Type B pancreatic cell (in vitro differentiated cells): ENCODE measurements at regions not wholly inside any gene's neighbourhood (a gene's known extent, or its start where the extent isn't known, plus 50 kb on each side); places are given as distances from the start of the nearest gene placed in this dataset.
A peak's percentile ranks its signal among the peaks of the same experiment; 100 is the strongest.

ENCODE experiments used
- DNase-seq: peaks from one replicate; pipeline ENCODE4 v3.0.0; 2021; ENCODE audit warnings: mixed read lengths; ENCODE audit not compliant: unreplicated experiment; ENCODE audit errors: extremely low spot score
- H3K27ac Mint-ChIP-seq: 2 replicates; pipeline ENCODE4 v1.8.0; 2021; ENCODE audit warnings: mild to moderate bottlenecking, mixed read lengths
- H3K27me3 Mint-ChIP-seq: 2 replicates; pipeline ENCODE4 v1.8.0; 2021; ENCODE audit warnings: mixed read lengths
- H3K36me3 Mint-ChIP-seq: 2 replicates; pipeline ENCODE4 v1.8.0; 2021; ENCODE audit warnings: mixed read lengths
- H3K4me1 Mint-ChIP-seq: one replicate; pipeline ENCODE4 v1.8.0; 2021; ENCODE audit warnings: mixed read lengths; ENCODE audit not compliant: unreplicated experiment
- H3K4me3 Mint-ChIP-seq: 2 replicates; pipeline ENCODE4 v1.8.0; 2021; ENCODE audit warnings: mild to moderate bottlenecking, mixed read lengths
- H3K9me3 Mint-ChIP-seq: 2 replicates; pipeline ENCODE4 v1.8.0; 2021; ENCODE audit warnings: mixed read lengths
- TF ChIP-seq, protein P1 (sequence below): fragments of 200-600 bp; sonication (generic); conservative IDR thresholded peaks from 2 replicates; pipeline ENCODE4 v1.5.0; 2021; ENCODE audit warnings: antibody characterized with exemption, mild to moderate bottlenecking

DNA sequence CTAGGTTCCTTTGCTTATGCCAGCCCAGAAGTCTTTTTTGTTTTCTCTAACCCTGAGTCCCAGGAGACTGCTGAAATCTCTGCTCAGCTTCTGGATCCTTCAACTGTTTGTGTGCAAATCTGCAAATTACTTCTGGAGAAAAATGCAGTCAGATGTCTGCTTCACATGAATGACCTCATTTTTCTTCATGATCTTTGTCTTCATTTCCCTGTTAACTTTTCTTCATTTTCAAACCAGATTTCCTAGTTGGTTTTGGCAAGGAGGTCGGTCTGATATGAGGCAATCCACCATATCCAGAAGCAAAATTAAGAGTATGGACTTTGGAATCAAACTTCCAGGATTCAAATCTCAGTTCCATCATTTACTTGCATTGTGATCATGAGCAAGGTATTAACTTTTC lies 66.8 kb downstream of the ZNF503 start:
- H3K36me3 Mint-ChIP-seq: peaks cover 7% of the 10 kb centered on the region
- TF ChIP-seq, protein P1, sequence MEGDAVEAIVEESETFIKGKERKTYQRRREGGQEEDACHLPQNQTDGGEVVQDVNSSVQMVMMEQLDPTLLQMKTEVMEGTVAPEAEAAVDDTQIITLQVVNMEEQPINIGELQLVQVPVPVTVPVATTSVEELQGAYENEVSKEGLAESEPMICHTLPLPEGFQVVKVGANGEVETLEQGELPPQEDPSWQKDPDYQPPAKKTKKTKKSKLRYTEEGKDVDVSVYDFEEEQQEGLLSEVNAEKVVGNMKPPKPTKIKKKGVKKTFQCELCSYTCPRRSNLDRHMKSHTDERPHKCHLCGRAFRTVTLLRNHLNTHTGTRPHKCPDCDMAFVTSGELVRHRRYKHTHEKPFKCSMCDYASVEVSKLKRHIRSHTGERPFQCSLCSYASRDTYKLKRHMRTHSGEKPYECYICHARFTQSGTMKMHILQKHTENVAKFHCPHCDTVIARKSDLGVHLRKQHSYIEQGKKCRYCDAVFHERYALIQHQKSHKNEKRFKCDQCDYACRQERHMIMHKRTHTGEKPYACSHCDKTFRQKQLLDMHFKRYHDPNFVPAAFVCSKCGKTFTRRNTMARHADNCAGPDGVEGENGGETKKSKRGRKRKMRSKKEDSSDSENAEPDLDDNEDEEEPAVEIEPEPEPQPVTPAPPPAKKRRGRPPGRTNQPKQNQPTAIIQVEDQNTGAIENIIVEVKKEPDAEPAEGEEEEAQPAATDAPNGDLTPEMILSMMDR: no peak
- H3K27ac Mint-ChIP-seq: no peak overlapping the region
- no peaks in the 10 kb centered on the region for H3K4me1 Mint-ChIP-seq
- H3K4me3 Mint-ChIP-seq: no peak overlapping the region
- peaks cover 9% of the 10 kb centered on the region for H3K27me3 Mint-ChIP-seq
- no peak for DNase-seq
- peaks cover 18% of the 10 kb centered on the region for H3K9me3 Mint-ChIP-seq

DNA sequence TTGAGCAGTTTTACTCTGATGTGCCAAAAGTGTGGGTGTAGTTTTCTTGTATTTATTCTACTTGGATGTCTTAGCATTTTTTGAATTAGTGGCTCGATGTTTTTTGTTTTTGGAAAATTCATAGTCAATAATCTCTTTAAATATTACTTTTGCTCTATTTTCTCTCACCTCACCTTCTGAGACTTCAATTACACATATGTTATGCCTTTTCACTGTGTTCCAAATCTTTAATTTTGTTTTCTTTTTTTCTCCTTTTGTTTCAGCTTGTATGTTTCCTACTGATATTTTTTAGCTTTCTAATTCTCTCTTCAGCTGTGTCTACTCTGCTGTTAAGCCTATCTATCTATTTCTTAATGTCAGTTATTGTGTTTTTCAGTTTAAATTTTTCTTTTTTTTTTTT lies 69.5 kb downstream of the ZNF503 start:
- H3K9me3 Mint-ChIP-seq: peaks cover 18% of the 10 kb centered on the region
- peaks cover 5% of the 10 kb centered on the region for H3K27me3 Mint-ChIP-seq
- TF ChIP-seq, protein P1: no peak
- H3K4me3 Mint-ChIP-seq: no peak overlapping the region
- peaks cover 7% of the 10 kb centered on the region for H3K36me3 Mint-ChIP-seq
- H3K4me1 Mint-ChIP-seq: no peaks in the 10 kb centered on the region
- H3K27ac Mint-ChIP-seq: no peak overlapping the region
- no peak for DNase-seq

DNA sequence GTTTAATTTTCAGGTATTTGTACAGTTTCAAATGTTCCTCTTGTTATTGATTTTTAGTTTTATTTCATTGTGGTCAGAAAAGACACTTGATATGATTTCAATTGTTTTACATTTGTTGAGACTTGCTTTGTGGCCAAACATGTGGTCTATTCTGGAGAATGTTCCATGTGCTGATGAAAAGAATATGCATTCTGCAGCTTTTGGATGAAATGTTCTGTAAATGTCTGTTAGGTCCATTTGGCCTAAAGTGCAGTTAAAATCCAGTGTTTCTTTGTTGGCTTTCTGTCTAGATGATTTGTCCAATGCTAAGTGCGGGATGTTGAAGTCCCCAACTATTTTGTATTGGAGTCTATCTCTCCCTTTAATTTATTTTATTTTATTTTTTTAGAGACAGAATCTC lies 70.5 kb downstream of the ZNF503 start:
- H3K36me3 Mint-ChIP-seq: peaks cover 7% of the 10 kb centered on the region
- TF ChIP-seq, protein P1: no peak
- H3K27ac Mint-ChIP-seq: no peak overlapping the region
- no peak overlapping the region for H3K4me3 Mint-ChIP-seq
- H3K27me3 Mint-ChIP-seq: peaks cover 5% of the 10 kb centered on the region
- H3K4me1 Mint-ChIP-seq: no peaks in the 10 kb centered on the region
- H3K9me3 Mint-ChIP-seq: peaks cover 18% of the 10 kb centered on the region
- DNase-seq: no peak

DNA sequence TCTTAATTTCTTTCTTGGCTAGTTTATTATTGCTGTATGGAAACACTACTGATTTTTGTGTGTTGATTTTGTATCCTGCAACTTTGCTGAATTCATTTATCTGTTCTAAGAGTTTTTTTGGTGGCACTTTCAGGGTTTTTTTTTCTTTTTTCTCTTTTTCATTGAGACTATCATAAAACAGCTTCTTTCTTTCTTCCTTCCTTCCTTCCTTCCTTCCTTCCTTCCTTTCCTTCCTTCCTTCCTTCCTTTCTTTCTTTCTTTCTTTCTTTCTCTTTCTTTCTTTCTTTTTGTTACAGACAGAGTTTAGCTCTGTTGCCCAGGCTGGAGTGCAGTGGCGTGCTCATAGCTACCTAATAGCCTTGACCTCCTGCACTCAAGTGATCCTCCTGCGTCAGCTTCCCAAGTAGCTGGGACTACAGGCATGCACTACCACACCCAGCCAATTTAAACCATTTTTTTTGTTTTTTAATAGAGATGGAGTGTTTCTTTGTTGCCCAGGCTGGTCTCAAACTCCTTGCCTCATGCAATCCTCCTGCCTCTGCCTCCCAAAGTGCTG lies 72.3 kb downstream of the ZNF503 start:
- Mint-ChIP-seq H3K27me3 (peaks cover 5% of the 10 kb centered on the region), H3K4me1 (no peaks in the 10 kb centered on the region), H3K27ac (no peak overlapping the region), H3K36me3 (peaks cover 3% of the 10 kb centered on the region), H3K9me3 (peaks cover 8% of the 10 kb centered on the region), H3K4me3 (no peak overlapping the region)
- TF ChIP-seq, protein P1: no peak
- DNase-seq: no peak

DNA sequence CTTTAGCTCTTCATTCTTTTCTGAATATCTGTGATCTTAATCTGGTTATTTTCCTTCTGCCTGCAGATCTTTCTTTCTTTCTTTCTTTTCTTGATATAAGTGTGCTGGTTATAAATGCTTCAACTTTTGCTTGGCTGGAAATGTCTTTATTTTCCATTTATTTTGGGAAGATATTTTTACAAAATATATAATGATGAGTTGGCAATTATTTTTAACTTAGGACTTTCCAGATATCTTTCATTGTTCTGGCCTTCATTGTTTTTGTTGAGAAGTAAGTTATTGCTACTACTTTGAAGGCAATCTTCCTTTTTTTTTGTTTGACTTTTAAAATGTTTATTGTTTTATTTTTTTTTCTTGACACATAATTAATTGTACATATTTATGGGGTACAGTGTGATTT lies 75.3 kb downstream of the ZNF503 start:
- TF ChIP-seq, protein P1: no peak
- H3K27me3 Mint-ChIP-seq: peaks cover 5% of the 10 kb centered on the region
- H3K4me1 Mint-ChIP-seq: no peaks in the 10 kb centered on the region
- no peak for DNase-seq
- H3K4me3 Mint-ChIP-seq: no peak overlapping the region
- H3K27ac Mint-ChIP-seq: no peak overlapping the region
- H3K36me3 Mint-ChIP-seq: no peaks in the 10 kb centered on the region
- H3K9me3 Mint-ChIP-seq: peaks cover 4% of the 10 kb centered on the region

DNA sequence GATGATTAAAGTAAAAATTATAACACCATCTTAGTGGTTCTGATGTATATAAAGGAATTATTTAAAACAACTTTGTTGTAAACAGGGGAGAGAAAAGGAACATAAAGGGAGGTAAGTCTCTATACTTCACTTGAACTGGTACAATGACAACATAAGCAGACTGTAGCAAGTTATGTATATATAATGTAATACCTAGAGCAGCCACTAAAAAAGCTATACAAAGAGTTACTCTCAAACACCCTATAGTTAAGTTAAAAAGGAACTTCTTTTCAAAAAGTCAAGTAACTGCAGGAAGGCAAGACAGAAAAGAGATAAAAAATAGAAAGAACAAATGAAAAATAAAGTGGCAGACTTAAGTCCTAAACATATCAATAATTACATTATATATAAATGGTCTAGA lies 82.3 kb downstream of the ZNF503 start:
- Mint-ChIP-seq H3K27ac (no peak overlapping the region), H3K9me3 (peaks cover 20% of the 10 kb centered on the region), H3K36me3 (no peaks in the 10 kb centered on the region)

More for the DNA sequence above, 82.3 kb downstream of the ZNF503 start:
- Mint-ChIP-seq H3K27me3 (no peaks in the 10 kb centered on the region), H3K4me3 (no peak overlapping the region), H3K4me1 (no peaks in the 10 kb centered on the region)
- DNase-seq: no peak
- TF ChIP-seq, protein P1: peak; percentile 48
